ENCODE measurements at regions not wholly inside any gene's neighbourhood (a gene's known extent, or its start where the extent isn't known, plus 50 kb on each side); places are given as distances from the start of the nearest gene placed in this dataset.

GRCh38 chr2:59584958-59585357 is 968.5 kb downstream of the BCL11A start:
- H3K27ac ChIP-seq, result no peak overlapping the region
- intact Hi-C loops (cut with DNase I; ENCODE audit: low total_unique reads), result no loop called here
- H3K36me3 ChIP-seq, result no peaks in the 10 kb centered on the region
- no peaks in the 10 kb centered on the region for H3K9me3 ChIP-seq
- TF ChIP-seq POLR2A (IDR thresholded peaks at IDR 0.05) (no peak), CTCF (IDR thresholded peaks at IDR 0.05) (no peak)
- no peak overlapping the region for H3K4me3 ChIP-seq
- no peaks in the 10 kb centered on the region for H3K4me1 ChIP-seq
- no peak for DNase-seq
- H3K27me3 ChIP-seq, result no peaks in the 10 kb centered on the region

GRCh38 chr2:59583173-59583765 is 970.2 kb downstream of the BCL11A start:
- Histone ChIP-seq H3K9me3 (no peaks in the 10 kb centered on the region), H3K27ac (no peak overlapping the region), H3K36me3 (no peaks in the 10 kb centered on the region), H3K4me1 (no peaks in the 10 kb centered on the region), H3K4me3 (no peak overlapping the region), H3K27me3 (no peaks in the 10 kb centered on the region)
- intact Hi-C loops (cut with DNase I; ENCODE audit: low total_unique reads), result no loop called here
- no peak for DNase-seq
- TF ChIP-seq POLR2A (IDR thresholded peaks at IDR 0.05) (no peak), CTCF (IDR thresholded peaks at IDR 0.05) (no peak)

- Histone ChIP-seq H3K4me1 (no peaks in the 10 kb centered on the region), H3K9me3 (no peaks in the 10 kb centered on the region), H3K27me3 (no peaks in the 10 kb centered on the region), H3K36me3 (no peaks in the 10 kb centered on the region), H3K27ac (no peak overlapping the region), H3K4me3 (no peak overlapping the region)
- DNase-seq, result no peak
- TF ChIP-seq POLR2A (IDR thresholded peaks at IDR 0.05) (no peak), CTCF (IDR thresholded peaks at IDR 0.05) (no peak)
- intact Hi-C loops (cut with DNase I; ENCODE audit: low total_unique reads), result no loop called here
These were observed 975.1 kb downstream of the BCL11A start for GRCh38 chr2:59578349-59578748.

- no peak for TF ChIP-seq POLR2A (IDR thresholded peaks at IDR 0.05)
- no peak for TF ChIP-seq CTCF (IDR thresholded peaks at IDR 0.05)
- H3K4me3 ChIP-seq, result no peak overlapping the region
- H3K27me3 ChIP-seq, result no peaks in the 10 kb centered on the region
These were observed 978.3 kb downstream of the BCL11A start for GRCh38 chr2:59575191-59575590.

GRCh38 chr2:59572227-59572626 is 981.2 kb downstream of the BCL11A start:
- Histone ChIP-seq H3K9me3 (no peaks in the 10 kb centered on the region), H3K36me3 (no peaks in the 10 kb centered on the region), H3K4me1 (peaks cover 3% of the 10 kb centered on the region in 2 donors), H3K27me3 (no peaks in the 10 kb centered on the region), H3K27ac (no peak overlapping the region), H3K4me3 (no peak overlapping the region)
- TF ChIP-seq POLR2A (IDR thresholded peaks at IDR 0.05) (no peak), CTCF (IDR thresholded peaks at IDR 0.05) (no peak)
- intact Hi-C loops (cut with DNase I; ENCODE audit: low total_unique reads), result no loop called here
- no peak for DNase-seq

More at GRCh38 chr2:59575191-59575590, 978.3 kb downstream of the BCL11A start:
- Histone ChIP-seq H3K9me3 (no peaks in the 10 kb centered on the region), H3K27ac (no peak overlapping the region), H3K4me1 (peaks cover 3% of the 10 kb centered on the region in 2 donors), H3K36me3 (no peaks in the 10 kb centered on the region)
- DNase-seq, result no peak
- intact Hi-C loops (cut with DNase I; ENCODE audit: low total_unique reads), result no loop called here
